ENCODE measurements at regions not wholly inside any gene's neighbourhood (a gene's known extent, or its start where the extent isn't known, plus 50 kb on each side); places are given as distances from the start of the nearest gene placed in this dataset.

GRCh38 chr7:115850774-115851173 lies 179.8 kb downstream of the TFEC start:
- no peak for TF ChIP-seq EZH2phosphoT487 (IDR thresholded peaks at IDR 0.05; ENCODE audit: borderline replicate concordance, low read length)
- no peak for TF ChIP-seq CTCF (IDR thresholded peaks at IDR 0.05; ENCODE audit: low read depth, low read length, poor library complexity, severe bottlenecking)
- no peaks in the 10 kb centered on the region for H3K9me3 ChIP-seq (ENCODE audit: control insufficient read depth, insufficient read depth, low read length)
- no peaks in the 10 kb centered on the region for H4K20me1 ChIP-seq (ENCODE audit: control insufficient read depth, insufficient read depth, low read depth, low read length)
- no peaks in the 10 kb centered on the region for H3K79me2 ChIP-seq (ENCODE audit: control insufficient read depth, low read length)
- H3K4me1 ChIP-seq (ENCODE audit: control insufficient read depth, low read length), result no peaks in the 10 kb centered on the region
- H3K4me3 ChIP-seq (ENCODE audit: low read length), result no peak overlapping the region
- peaks cover 10% of the 10 kb centered on the region; the same call in 1 of the 2 replicates for H3K27me3 ChIP-seq (ENCODE audit: control insufficient read depth, low read length)
- no peak overlapping the region for H3K4me2 ChIP-seq (ENCODE audit: low read length)
- H3K36me3 ChIP-seq (ENCODE audit: control insufficient read depth, low read length), result no peaks in the 10 kb centered on the region
- no peak overlapping the region for H3K27ac ChIP-seq (ENCODE audit: low read depth, low read length)
- no peaks in the 10 kb centered on the region for H3K9me2 ChIP-seq (replicated peaks; ENCODE audit: control insufficient read depth, low read length)
- H3F3A ChIP-seq (ENCODE audit: control insufficient read depth, insufficient read depth), result no peaks in the 10 kb centered on the region

GRCh38 chr7:115844857-115845256 lies 185.7 kb downstream of the TFEC start:
- H3K79me2 ChIP-seq (ENCODE audit: control insufficient read depth, low read length), result no peaks in the 10 kb centered on the region
- H3K4me3 ChIP-seq (ENCODE audit: low read length), result no peak overlapping the region
- no peaks in the 10 kb centered on the region for H3K4me1 ChIP-seq (ENCODE audit: control insufficient read depth, low read length)
- H3K27me3 ChIP-seq (ENCODE audit: control insufficient read depth, low read length), result peaks cover 2% of the 10 kb centered on the region; the same call in 1 of the 2 replicates
- H3F3A ChIP-seq (ENCODE audit: control insufficient read depth, insufficient read depth), result no peaks in the 10 kb centered on the region
- no peak for TF ChIP-seq CTCF (IDR thresholded peaks at IDR 0.05; ENCODE audit: low read depth, low read length, poor library complexity, severe bottlenecking)
- TF ChIP-seq EZH2phosphoT487 (IDR thresholded peaks at IDR 0.05; ENCODE audit: borderline replicate concordance, low read length), result no peak
- H3K4me2 ChIP-seq (ENCODE audit: low read length), result no peak overlapping the region
- no peaks in the 10 kb centered on the region for H3K36me3 ChIP-seq (ENCODE audit: control insufficient read depth, low read length)
- H3K9me2 ChIP-seq (replicated peaks; ENCODE audit: control insufficient read depth, low read length), result no peaks in the 10 kb centered on the region
- H3K27ac ChIP-seq (ENCODE audit: low read depth, low read length), result no peak overlapping the region
- no peaks in the 10 kb centered on the region for H3K9me3 ChIP-seq (ENCODE audit: control insufficient read depth, insufficient read depth, low read length)
- H4K20me1 ChIP-seq (ENCODE audit: control insufficient read depth, insufficient read depth, low read depth, low read length), result no peaks in the 10 kb centered on the region

GRCh38 chr7:115840702-115841101 lies 189.9 kb downstream of the TFEC start:
- Histone ChIP-seq H3K4me1 (ENCODE audit: control insufficient read depth, low read length) (no peaks in the 10 kb centered on the region), H3K79me2 (ENCODE audit: control insufficient read depth, low read length) (no peaks in the 10 kb centered on the region), H3K27me3 (ENCODE audit: control insufficient read depth, low read length) (no peaks in the 10 kb centered on the region), H4K20me1 (ENCODE audit: control insufficient read depth, insufficient read depth, low read depth, low read length) (no peaks in the 10 kb centered on the region), H3K36me3 (ENCODE audit: control insufficient read depth, low read length) (no peaks in the 10 kb centered on the region), H3F3A (ENCODE audit: control insufficient read depth, insufficient read depth) (no peaks in the 10 kb centered on the region), H3K4me2 (ENCODE audit: low read length) (no peak overlapping the region), H3K27ac (ENCODE audit: low read depth, low read length) (no peak overlapping the region), H3K9me3 (ENCODE audit: control insufficient read depth, insufficient read depth, low read length) (no peaks in the 10 kb centered on the region), H3K4me3 (ENCODE audit: low read length) (no peak overlapping the region), H3K9me2 (replicated peaks; ENCODE audit: control insufficient read depth, low read length) (no peaks in the 10 kb centered on the region)
- TF ChIP-seq EZH2phosphoT487 (IDR thresholded peaks at IDR 0.05; ENCODE audit: borderline replicate concordance, low read length), result no peak
- no peak for TF ChIP-seq CTCF (IDR thresholded peaks at IDR 0.05; ENCODE audit: low read depth, low read length, poor library complexity, severe bottlenecking)

- no peaks in the 10 kb centered on the region for H3K9me3 ChIP-seq (ENCODE audit: control insufficient read depth, insufficient read depth, low read length)
- no peak overlapping the region for H3K4me3 ChIP-seq (ENCODE audit: low read length)
- no peaks in the 10 kb centered on the region for H3K79me2 ChIP-seq (ENCODE audit: control insufficient read depth, low read length)
- no peaks in the 10 kb centered on the region for H4K20me1 ChIP-seq (ENCODE audit: control insufficient read depth, insufficient read depth, low read depth, low read length)
- no peaks in the 10 kb centered on the region for H3K9me2 ChIP-seq (replicated peaks; ENCODE audit: control insufficient read depth, low read length)
- TF ChIP-seq CTCF (IDR thresholded peaks at IDR 0.05; ENCODE audit: low read depth, low read length, poor library complexity, severe bottlenecking) (no peak), EZH2phosphoT487 (IDR thresholded peaks at IDR 0.05; ENCODE audit: borderline replicate concordance, low read length) (no peak)
- no peaks in the 10 kb centered on the region for H3F3A ChIP-seq (ENCODE audit: control insufficient read depth, insufficient read depth)
- H3K4me2 ChIP-seq (ENCODE audit: low read length), result no peak overlapping the region
- no peaks in the 10 kb centered on the region for H3K36me3 ChIP-seq (ENCODE audit: control insufficient read depth, low read length)
- no peaks in the 10 kb centered on the region for H3K27me3 ChIP-seq (ENCODE audit: control insufficient read depth, low read length)
- no peaks in the 10 kb centered on the region for H3K4me1 ChIP-seq (ENCODE audit: control insufficient read depth, low read length)
- no peak overlapping the region for H3K27ac ChIP-seq (ENCODE audit: low read depth, low read length)
Measured at GRCh38 chr7:115838829-115839228, 191.7 kb downstream of the TFEC start.
